Left ventricle myocardium inferior (tissue), 1 donor: ENCODE measurements at regions not wholly inside any gene's neighbourhood (a gene's known extent, or its start where the extent isn't known, plus 50 kb on each side); places are given as distances from the start of the nearest gene placed in this dataset.

ENCODE experiments used
- DNase-seq: peaks from one replicate; pipeline ENCODE4 v3.0.0-alpha.2; 2020
- H3K27ac ChIP-seq: fragments of 200-600 bp; replicated peaks from 2 replicates; pipeline ENCODE4 v1.8.0; 2021
- H3K27me3 ChIP-seq: fragments of 200-600 bp; 2 replicates; pipeline ENCODE4 v1.8.0; 2021; ENCODE audit warnings: low read depth
- H3K36me3 ChIP-seq: fragments of 200-600 bp; 2 replicates; pipeline ENCODE4 v1.8.0; 2021
- H3K4me1 ChIP-seq: fragments of 200-600 bp; 2 replicates; pipeline ENCODE4 v1.8.0; 2021
- H3K4me3 ChIP-seq: fragments of 200-600 bp; 2 replicates; pipeline ENCODE4 v1.8.0; 2021; ENCODE audit warnings: mild to moderate bottlenecking, moderate library complexity
- H3K9me3 ChIP-seq: fragments of 200-600 bp; replicated peaks from 2 replicates; pipeline ENCODE4 v1.8.0; 2021
- intact Hi-C: fragments of 100-400 bp; cut with micrococcal nuclease; formaldehyde crosslinking; loops from one replicate; pipeline ENCODE4 v1.11.0; 2022
- TF ChIP-seq, protein P1 (sequence below): fragments of 200-600 bp; IDR thresholded peaks from 2 replicates; pipeline ENCODE4 v1.8.0; 2021; ENCODE audit warnings: antibody characterized with exemption, mild to moderate bottlenecking, borderline replicate concordance
- donor health status: DM: no; HTN: yes; CAD: no; lungs with severe emphysema.

GRCh38 chr4:181051931-181052330 is 1191.3 kb upstream of the TENM3 start:
- Histone ChIP-seq H3K4me3 (no peak overlapping the region), H3K9me3 (no peaks in the 10 kb centered on the region), H3K4me1 (no peaks in the 10 kb centered on the region), H3K36me3 (no peaks in the 10 kb centered on the region), H3K27ac (no peak overlapping the region), H3K27me3 (no peaks in the 10 kb centered on the region)
- no peak for DNase-seq
- TF ChIP-seq, protein P1, sequence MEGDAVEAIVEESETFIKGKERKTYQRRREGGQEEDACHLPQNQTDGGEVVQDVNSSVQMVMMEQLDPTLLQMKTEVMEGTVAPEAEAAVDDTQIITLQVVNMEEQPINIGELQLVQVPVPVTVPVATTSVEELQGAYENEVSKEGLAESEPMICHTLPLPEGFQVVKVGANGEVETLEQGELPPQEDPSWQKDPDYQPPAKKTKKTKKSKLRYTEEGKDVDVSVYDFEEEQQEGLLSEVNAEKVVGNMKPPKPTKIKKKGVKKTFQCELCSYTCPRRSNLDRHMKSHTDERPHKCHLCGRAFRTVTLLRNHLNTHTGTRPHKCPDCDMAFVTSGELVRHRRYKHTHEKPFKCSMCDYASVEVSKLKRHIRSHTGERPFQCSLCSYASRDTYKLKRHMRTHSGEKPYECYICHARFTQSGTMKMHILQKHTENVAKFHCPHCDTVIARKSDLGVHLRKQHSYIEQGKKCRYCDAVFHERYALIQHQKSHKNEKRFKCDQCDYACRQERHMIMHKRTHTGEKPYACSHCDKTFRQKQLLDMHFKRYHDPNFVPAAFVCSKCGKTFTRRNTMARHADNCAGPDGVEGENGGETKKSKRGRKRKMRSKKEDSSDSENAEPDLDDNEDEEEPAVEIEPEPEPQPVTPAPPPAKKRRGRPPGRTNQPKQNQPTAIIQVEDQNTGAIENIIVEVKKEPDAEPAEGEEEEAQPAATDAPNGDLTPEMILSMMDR: no peak
- intact Hi-C loops: no loop called here

DNA sequence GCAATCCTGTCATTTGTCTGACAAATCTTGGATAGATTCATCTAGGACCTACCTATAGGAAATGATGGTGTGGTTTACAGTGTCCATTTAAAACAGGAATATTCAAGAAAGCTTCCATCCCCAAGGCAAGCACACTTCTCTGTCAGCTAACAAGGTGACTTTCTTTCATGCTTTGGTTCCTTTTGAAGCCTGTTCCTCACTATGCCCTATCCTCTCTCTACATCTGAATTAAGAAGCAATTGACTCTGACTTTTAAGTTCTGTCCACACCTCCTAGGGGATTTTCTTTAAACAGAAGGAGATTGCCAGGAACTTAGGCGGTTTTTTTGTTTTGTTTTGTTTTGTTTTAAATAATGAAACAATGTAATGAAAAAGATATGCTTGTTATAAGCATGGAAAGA is 1181.4 kb upstream of the TENM3 start:
- intact Hi-C loops: no loop called here
- Histone ChIP-seq H3K4me3 (no peak overlapping the region), H3K9me3 (no peaks in the 10 kb centered on the region), H3K4me1 (no peaks in the 10 kb centered on the region), H3K27ac (no peak overlapping the region), H3K36me3 (no peaks in the 10 kb centered on the region), H3K27me3 (no peaks in the 10 kb centered on the region)
- no peak for DNase-seq
- TF ChIP-seq, protein P1: no peak

GRCh38 chr4:181063212-181063611 is 1180.0 kb upstream of the TENM3 start:
- Histone ChIP-seq H3K9me3 (no peaks in the 10 kb centered on the region), H3K4me3 (no peak overlapping the region), H3K27ac (no peak overlapping the region), H3K4me1 (no peaks in the 10 kb centered on the region), H3K36me3 (no peaks in the 10 kb centered on the region), H3K27me3 (no peaks in the 10 kb centered on the region)
- intact Hi-C loops: no loop called here
- TF ChIP-seq, protein P1: no peak
- no peak for DNase-seq

DNA sequence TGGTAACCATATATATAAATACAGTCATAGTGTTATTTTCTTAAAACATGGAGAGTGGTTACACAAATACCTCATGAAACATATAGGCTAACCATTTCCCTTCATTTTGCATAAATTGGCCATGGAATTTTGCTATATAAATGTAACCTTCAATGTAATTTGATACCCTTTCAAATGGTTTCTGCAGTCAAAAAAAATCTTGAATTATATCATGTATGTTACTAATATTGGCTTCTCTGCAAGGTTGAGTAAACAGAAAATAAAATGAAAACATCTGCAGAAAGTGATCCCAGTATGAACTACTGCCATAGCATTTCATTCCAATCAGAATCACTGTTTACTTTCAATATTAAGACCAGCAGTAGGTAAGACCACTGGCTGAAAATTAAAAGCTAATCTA is 1165.9 kb upstream of the TENM3 start:
- intact Hi-C loops: no loop called here
- TF ChIP-seq, protein P1: no peak

DNA sequence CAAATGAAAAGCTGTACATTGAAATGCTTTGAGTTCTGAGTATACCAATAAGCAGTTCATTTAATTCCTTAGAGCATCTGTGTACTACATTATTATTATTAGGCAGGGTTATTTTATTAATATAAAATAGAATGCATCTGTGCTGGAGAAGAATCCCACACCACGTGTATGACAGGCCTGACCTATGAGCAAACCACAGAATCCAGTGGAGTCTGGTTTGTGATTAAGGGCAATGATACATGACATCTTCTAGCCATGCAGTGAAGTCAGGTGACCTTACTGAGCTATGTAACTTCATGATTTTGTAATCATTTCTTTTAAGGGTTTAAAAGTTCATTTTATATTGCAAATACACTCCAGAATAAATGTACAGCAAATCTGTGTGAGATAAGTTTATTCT is 1165.0 kb upstream of the TENM3 start:
- no peaks in the 10 kb centered on the region for H3K4me1 ChIP-seq
- no peaks in the 10 kb centered on the region for H3K36me3 ChIP-seq
- no peak for DNase-seq
- H3K9me3 ChIP-seq: peaks cover 18% of the 10 kb centered on the region
- TF ChIP-seq, protein P1: no peak
- H3K4me3 ChIP-seq: no peak overlapping the region
- intact Hi-C loops: no loop called here
- H3K27me3 ChIP-seq: no peaks in the 10 kb centered on the region
- H3K27ac ChIP-seq: no peak overlapping the region

More for the DNA sequence above, 1165.9 kb upstream of the TENM3 start:
- peaks cover 18% of the 10 kb centered on the region for H3K9me3 ChIP-seq
- no peak for DNase-seq
- no peaks in the 10 kb centered on the region for H3K27me3 ChIP-seq
- no peaks in the 10 kb centered on the region for H3K36me3 ChIP-seq
- no peak overlapping the region for H3K27ac ChIP-seq
- no peaks in the 10 kb centered on the region for H3K4me1 ChIP-seq
- no peak overlapping the region for H3K4me3 ChIP-seq
